ENCODE measurements at regions not wholly inside any gene's neighbourhood (a gene's known extent, or its start where the extent isn't known, plus 50 kb on each side); places are given as distances from the start of the nearest gene placed in this dataset.
"Not testable (repeated sequence)": the region's sequence is repeated elsewhere in the genome, so short reads cannot be mapped to it uniquely, and the experiment has no call there.

DNA sequence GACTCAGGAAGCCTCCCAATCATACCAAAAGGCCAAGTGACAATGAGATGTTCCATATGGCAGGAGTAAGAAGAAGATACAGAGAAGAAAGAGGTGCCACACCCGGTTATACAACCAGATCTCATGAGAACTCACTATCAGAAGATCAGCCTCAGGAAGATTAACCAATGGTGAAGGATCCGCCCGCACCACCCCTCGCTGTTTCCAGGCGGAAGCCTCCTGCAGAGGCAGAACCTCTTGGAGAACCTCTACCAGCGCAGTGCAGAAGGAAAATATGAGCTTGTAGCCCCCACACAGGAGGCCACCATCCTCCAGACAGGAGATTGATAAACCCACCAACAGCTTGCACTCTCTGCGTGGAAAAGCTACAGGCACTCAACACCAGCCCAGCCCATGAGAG lies 245.1 kb downstream of the POTED start:
- Mint-ChIP-seq H3K4me3 (no peak overlapping the region), H3K27ac (no peak overlapping the region), H3K9me3 (peaks cover 0 to 9% (median 3%) of the 10 kb centered on the region in 7 donors), H3K27me3 (no peaks in the 10 kb centered on the region), H3K36me3 (no peaks in the 10 kb centered on the region), H3K4me1 (no peaks in the 10 kb centered on the region)
- ATAC-seq (ENCODE audit: low read depth in 2 of 2) (no peak), DNase-seq (no peak)

DNA sequence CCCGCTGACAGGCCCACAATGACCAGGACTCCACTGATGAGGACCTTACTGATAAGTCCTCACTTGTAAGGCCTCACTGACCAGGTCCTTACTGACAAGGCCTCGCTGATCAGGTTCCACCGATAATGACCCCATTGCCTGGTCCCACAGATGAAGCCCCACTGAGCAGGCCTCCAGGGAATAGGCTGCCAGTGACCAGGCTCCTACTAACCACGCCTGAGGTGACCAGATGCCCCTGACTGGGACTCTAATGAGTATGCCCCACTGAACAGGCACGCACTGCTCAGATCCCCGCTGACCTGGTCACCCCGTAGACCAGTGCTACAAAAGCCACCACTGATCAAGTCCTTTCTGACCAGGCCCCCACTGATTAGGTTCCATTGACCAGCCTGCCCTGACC lies 241.2 kb downstream of the POTED start:
- H3K4me1 Mint-ChIP-seq; ATAC-seq (ENCODE audit: low read depth in 2 of 2); H3K27me3 Mint-ChIP-seq; H3K36me3 Mint-ChIP-seq; H3K4me3 Mint-ChIP-seq; H3K9me3 Mint-ChIP-seq; DNase-seq; H3K27ac Mint-ChIP-seq: not testable (repeated sequence)

DNA sequence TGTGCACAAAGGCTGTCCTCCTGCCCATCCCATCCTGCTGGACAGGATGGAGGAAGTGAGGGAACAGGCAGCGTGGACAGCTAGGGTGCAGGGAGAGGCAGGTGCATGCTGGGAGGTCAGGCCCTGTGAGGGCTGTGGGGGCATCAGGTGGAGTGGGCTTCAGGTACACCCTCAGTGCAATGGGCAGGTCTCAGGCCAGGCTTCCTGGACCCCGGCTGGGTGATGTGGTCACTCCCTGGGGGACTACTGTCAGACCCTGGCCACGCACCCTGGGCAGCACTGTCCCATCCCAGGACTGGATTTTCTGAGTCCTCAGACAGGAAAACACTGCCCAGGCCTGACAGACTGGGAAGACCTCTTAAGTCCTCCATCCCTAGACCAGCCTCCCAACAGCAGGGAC lies 239.9 kb downstream of the POTED start:
- not testable (repeated sequence) for H3K27ac Mint-ChIP-seq; H3K9me3 Mint-ChIP-seq; H3K36me3 Mint-ChIP-seq; ATAC-seq (ENCODE audit: low read depth in 2 of 2); H3K27me3 Mint-ChIP-seq; H3K4me1 Mint-ChIP-seq; DNase-seq; H3K4me3 Mint-ChIP-seq

DNA sequence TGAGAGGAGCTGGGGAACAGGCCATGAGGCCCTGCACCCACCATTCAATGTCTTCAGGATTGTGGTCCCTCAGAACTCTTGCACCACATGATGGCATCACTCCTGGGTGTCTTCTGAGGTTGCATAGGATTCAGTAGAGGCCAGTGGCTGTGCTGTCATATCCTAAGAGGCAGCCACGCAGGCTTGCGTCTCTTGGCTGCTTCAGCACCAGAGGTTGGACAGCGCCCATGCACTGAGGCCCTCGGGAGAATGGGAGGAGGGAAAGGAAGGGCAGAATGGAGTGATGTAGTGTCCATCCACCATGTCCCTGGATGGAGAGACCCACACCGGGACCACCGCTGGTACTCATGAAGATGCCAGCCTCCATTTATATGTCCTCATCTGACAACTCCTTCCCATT lies 237.1 kb downstream of the POTED start:
- not testable (repeated sequence) for ATAC-seq (ENCODE audit: low read depth in 2 of 2); H3K4me3 Mint-ChIP-seq; DNase-seq; H3K27me3 Mint-ChIP-seq; H3K36me3 Mint-ChIP-seq; H3K9me3 Mint-ChIP-seq; H3K27ac Mint-ChIP-seq; H3K4me1 Mint-ChIP-seq

DNA sequence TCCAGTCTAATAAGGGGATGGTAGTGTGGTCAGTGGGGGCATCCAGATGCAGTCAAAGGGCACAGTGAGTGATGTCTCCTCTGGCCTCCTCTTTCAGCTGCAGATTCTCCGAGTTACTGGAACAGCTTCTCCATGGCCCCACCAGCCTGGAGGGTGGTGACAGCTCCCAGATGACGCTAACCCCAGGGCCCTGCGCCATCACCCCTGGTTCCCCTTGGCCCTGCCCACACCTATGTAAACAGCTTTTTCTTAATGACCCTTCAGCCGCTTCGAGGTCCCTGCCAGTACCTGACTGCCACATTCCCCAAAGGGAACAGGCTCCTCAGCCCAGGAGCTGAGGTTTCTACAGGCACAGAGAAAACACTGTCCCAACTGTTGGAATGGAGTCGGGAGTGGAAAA lies 235.0 kb downstream of the POTED start:
- ATAC-seq (ENCODE audit: low read depth in 2 of 2); DNase-seq; H3K4me3 Mint-ChIP-seq; H3K4me1 Mint-ChIP-seq; H3K9me3 Mint-ChIP-seq; H3K27me3 Mint-ChIP-seq; H3K36me3 Mint-ChIP-seq; H3K27ac Mint-ChIP-seq: not testable (repeated sequence)

DNA sequence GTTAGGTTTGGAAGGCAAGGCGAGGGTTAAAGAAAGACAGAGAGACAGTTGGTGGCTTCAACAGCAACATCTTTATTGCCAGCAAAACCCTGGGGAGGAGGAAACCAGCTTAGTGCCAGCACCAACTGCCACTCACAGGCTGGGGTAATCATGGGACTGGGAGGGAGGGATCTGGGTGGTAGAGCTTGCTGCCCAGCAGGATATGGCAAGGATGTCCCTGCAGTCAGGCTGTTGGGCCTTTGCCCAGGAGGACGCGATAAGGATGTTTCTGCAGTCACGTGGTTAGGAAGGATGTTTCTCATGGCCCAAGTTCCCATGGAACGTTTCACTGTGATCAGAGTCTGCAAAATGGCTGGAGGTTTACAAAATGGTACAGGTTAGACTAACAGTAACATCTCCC lies 233.5 kb downstream of the POTED start:
- not testable (repeated sequence) for H3K36me3 Mint-ChIP-seq; H3K4me1 Mint-ChIP-seq; H3K27ac Mint-ChIP-seq; H3K27me3 Mint-ChIP-seq; ATAC-seq (ENCODE audit: low read depth in 2 of 2); H3K9me3 Mint-ChIP-seq; H3K4me3 Mint-ChIP-seq; DNase-seq

DNA sequence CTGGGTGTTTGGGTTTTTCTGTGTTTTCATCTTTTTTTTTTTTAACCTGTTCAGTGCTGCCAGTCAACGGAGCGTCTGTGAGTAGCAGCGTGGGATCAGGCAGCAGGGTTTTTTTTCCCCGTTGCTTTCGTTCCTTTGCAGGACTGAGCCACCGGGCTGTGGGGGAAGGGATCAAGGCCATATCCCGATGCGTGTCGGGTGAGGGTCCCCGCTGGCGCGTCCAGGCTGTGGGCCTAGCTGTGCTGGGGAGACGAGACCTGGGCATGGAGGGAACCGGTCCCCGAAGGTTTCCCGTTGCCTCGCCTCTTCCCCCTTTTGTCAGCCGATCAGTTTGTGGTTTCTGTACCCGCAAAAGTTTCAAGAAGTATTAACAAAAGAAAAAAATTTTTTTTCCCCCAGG lies 218.1 kb downstream of the POTED start:
- H3K4me1 Mint-ChIP-seq; ATAC-seq (ENCODE audit: low read depth in 2 of 2); H3K27ac Mint-ChIP-seq; H3K36me3 Mint-ChIP-seq; DNase-seq; H3K4me3 Mint-ChIP-seq: not testable (repeated sequence)
- H3K9me3 Mint-ChIP-seq, result peaks cover 0 to 13% (median 5%) of the 10 kb centered on the region in 7 donors
- H3K27me3 Mint-ChIP-seq, result peaks cover 0 to 10% (median 0%) of the 10 kb centered on the region in 3 donors

DNA sequence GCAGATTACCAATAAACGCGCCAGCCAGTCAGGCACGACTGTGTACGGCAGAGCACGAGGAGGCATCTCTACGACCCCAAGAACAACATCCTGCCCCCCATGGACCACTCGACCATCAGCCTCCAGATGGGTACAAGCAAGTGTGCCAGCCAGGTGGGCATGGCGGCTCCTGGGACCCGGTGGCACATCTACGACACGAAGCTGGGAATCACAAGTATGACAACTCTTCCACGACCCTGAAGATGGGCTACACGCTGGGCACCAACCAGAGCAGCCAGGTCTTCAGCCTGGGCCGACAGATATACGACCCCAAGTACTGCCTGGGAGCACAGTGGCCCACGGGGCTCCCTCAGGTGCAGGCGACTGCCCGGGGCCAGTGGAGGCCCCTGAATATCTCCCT lies 217.6 kb downstream of the POTED start:
- Mint-ChIP-seq H3K4me3 (no peak overlapping the region), H3K27ac (no peak overlapping the region), H3K4me1 (no peaks in the 10 kb centered on the region), H3K36me3 (peaks cover 0 to 7% of the 10 kb centered on the region in 2 donors), H3K9me3 (peaks cover 0 to 13% (median 5%) of the 10 kb centered on the region in 7 donors), H3K27me3 (peaks cover 0 to 10% (median 0%) of the 10 kb centered on the region in 3 donors)
- DNase-seq (no peak), ATAC-seq (ENCODE audit: low read depth in 2 of 2) (no peak)

DNA sequence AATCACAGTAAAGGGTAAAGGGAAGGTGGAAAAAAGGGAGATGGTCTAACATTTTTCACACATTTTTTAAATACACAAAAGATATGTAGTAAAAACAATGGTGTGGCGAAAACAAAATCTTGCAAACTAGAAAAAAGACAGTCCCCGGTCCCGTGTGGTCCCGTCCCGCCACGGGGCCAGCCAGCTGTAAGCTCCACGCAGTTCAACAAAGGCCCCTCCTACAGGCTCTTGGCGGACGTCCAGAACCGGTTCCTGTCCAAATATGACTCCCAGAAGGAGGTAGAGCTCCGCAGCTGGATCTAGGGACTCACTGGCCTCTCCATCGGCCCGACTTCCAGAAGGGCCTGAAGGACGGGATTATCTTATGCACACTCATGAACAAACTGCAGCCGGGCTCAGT lies 216.9 kb downstream of the POTED start:
- not testable (repeated sequence) for ATAC-seq (ENCODE audit: low read depth in 2 of 2); H3K27ac Mint-ChIP-seq; H3K36me3 Mint-ChIP-seq; DNase-seq; H3K4me1 Mint-ChIP-seq; H3K9me3 Mint-ChIP-seq; H3K4me3 Mint-ChIP-seq
- peaks cover 0 to 10% (median 0%) of the 10 kb centered on the region in 3 donors for H3K27me3 Mint-ChIP-seq

DNA sequence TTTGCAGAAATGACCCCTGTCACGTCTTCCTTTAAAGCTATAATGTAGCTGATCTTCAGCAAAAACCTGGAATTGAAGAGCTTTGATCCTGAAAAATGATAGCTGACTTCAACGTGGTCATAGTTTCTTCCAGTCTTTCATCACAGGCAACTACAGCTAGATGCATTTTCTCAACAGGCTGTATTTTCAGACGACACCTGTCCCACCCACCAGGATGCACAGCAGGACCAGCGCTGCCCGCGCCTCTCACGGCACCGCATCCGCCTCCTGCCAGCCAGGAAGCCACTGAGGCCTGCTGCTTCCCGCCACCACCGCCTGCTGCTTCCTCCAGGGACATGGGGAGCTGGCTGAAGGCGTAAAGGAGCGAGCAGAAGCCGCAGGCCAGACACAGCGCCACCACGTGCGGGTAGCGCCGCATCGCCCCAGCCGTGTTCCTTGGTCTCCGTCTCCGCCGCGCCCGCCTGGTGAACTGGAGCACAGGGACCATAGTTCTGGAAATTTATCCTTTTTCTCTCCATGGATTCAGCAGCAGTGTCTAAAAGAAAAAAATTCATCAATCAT lies 215.7 kb downstream of the POTED start:
- not testable (repeated sequence) for H3K4me3 Mint-ChIP-seq; H3K9me3 Mint-ChIP-seq; DNase-seq; H3K27ac Mint-ChIP-seq; H3K36me3 Mint-ChIP-seq; H3K4me1 Mint-ChIP-seq; ATAC-seq (ENCODE audit: low read depth in 2 of 2)
- H3K27me3 Mint-ChIP-seq, result peaks cover 0 to 10% (median 0%) of the 10 kb centered on the region in 3 donors

DNA sequence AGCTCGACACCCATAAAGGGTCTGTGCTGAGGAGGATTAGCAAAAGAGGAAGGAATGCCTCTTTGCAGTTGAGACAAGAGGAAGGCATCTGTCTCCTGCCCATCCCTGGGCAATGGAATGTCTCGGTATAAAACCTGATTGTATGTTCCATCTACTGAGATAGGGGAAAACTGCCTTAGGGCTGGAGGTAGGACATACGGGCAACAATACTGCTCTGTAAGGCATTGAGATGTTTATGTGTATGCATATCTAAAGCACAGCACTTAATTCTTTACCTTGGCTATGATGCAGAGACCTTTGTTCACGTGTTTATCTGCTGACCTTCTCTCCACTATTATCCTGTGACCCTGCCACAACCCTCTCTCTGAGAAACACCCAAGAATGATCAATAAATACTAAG lies 210.7 kb downstream of the POTED start:
- H3K4me1 Mint-ChIP-seq; DNase-seq; H3K27ac Mint-ChIP-seq; ATAC-seq (ENCODE audit: low read depth in 2 of 2); H3K36me3 Mint-ChIP-seq; H3K9me3 Mint-ChIP-seq; H3K27me3 Mint-ChIP-seq; H3K4me3 Mint-ChIP-seq: not testable (repeated sequence)

DNA sequence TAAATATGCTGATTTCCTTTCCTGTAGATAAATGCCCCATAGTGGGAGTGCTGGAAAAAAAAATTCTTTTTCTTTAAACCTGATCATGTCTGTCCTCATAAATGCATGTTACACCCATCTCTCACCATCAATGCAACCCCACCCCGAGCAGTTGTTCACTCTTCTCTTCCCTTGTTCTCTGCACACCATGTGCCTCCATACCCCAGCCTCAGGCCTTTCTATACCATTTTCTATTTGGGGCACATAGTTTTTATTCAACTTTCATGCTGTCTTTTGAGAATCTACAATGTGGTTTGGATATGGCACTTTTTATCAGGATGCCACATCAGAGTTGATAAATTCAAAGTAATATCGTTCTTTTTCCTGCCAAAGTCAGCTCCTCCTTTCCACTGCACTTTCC lies 202.6 kb downstream of the POTED start:
- H3K27me3 Mint-ChIP-seq; H3K4me1 Mint-ChIP-seq; H3K27ac Mint-ChIP-seq; H3K4me3 Mint-ChIP-seq; ATAC-seq (ENCODE audit: low read depth in 2 of 2); H3K9me3 Mint-ChIP-seq; DNase-seq; H3K36me3 Mint-ChIP-seq: not testable (repeated sequence)

DNA sequence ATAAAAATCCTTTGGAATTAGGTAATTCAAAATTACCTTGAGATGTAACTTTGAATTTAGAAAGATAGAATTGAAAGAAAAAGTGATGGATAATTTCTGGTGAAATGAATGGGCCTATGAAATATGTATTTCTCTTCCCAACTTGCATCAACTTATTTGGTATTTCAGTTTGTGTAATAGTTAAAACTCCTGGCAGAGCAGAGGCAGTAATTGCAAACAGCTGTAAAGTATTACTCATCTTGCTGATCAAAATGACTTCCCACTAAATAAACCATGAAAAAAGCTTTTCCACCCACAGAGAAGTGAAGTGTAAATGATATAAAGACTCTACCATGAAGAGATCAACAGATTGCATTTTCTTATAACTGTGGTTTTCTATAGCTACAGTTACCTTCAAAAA lies 201.0 kb downstream of the POTED start:
- DNase-seq; H3K27ac Mint-ChIP-seq; H3K36me3 Mint-ChIP-seq; H3K27me3 Mint-ChIP-seq; H3K4me1 Mint-ChIP-seq; H3K4me3 Mint-ChIP-seq; ATAC-seq (ENCODE audit: low read depth in 2 of 2): not testable (repeated sequence)
- H3K9me3 Mint-ChIP-seq, result peaks cover 0 to 12% (median 0%) of the 10 kb centered on the region in 7 donors

DNA sequence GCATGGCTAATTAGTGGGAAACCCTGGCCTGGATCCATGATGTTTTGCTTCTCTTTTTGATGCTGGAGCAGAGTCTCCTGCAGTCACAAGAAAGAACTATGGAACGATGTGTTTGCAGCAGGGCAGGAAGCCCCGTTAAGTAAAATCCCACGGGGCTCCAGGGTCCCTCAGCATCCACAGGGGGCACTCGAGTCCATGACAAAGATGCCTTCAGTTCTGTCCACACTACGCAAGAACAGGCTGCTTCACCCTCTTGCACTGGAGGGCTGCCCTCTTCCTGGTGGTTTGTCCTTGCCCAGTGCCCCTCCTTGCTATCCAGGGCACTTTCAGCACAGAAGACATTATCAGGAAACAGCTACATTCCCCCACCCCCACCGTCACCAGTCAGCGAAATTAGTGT lies 196.9 kb downstream of the POTED start:
- H3K4me3 Mint-ChIP-seq; ATAC-seq (ENCODE audit: low read depth in 2 of 2); H3K27me3 Mint-ChIP-seq; H3K27ac Mint-ChIP-seq; DNase-seq; H3K36me3 Mint-ChIP-seq; H3K4me1 Mint-ChIP-seq: not testable (repeated sequence)
- H3K9me3 Mint-ChIP-seq, result peaks cover 0 to 20% (median 0%) of the 10 kb centered on the region in 7 donors

DNA sequence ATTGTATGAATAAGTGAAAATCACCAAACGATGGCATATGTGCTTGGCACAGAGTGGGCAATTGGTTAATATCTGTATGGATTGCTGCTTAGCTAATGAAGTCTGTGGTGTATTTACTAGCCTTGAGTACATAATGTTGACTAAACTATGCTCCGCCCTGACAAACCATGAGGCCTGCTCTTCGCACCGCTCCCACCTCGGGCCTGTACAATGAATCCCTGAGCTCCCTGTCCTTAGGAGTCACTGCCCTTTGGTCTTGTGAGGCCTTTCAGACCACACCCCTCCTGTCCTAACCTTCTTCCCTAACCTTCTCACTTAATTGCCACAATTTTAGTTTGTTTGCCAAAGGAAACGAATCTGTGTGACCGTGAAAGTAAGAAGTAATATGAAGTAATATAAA lies 193.2 kb downstream of the POTED start:
- not testable (repeated sequence) for H3K4me1 Mint-ChIP-seq; H3K4me3 Mint-ChIP-seq; ATAC-seq (ENCODE audit: low read depth in 2 of 2); H3K27ac Mint-ChIP-seq; H3K27me3 Mint-ChIP-seq; H3K36me3 Mint-ChIP-seq; DNase-seq
- peaks cover 0 to 16% (median 0%) of the 10 kb centered on the region in 7 donors for H3K9me3 Mint-ChIP-seq
